ENCODE measurements at regions not wholly inside any gene's neighbourhood (a gene's known extent, or its start where the extent isn't known, plus 50 kb on each side); places are given as distances from the start of the nearest gene placed in this dataset.

DNA sequence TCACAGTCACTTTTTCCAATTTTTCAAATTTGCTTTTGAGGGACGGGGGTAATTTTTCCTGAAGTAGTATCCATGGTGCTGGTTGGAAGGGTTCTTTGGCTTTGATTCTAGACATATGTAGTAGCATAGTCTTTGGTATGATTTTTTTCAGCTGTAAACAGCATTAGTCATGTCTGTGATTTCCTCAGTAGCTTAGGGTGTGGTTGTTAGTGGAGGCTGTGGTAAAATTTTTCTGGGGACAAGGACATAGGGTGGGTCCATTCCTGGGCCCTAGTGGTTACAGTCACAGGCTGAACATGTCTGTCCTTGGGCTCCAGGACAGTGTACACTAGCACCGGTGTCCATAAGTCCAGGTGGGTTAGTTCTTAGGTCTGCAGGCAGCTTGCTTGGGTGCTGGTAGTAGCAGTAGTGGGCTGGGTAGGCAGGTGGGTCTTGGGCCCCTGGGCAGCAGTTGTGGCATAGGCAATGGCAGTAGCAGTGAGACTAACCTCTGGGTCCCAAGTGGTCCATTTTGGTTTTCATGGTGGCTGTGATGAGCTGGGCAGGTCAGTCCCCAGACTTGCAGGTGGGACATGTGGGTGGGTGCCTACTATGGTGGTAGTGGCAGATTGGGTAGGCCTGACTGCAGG lies 100.0 kb upstream of the CXCL14 start:
- FAIRE-seq = no peak
- Histone ChIP-seq H3K36me3 (ENCODE audit: control insufficient read depth in 2 of 2, insufficient read depth in 2 of 2, low read length in 1 of 2) (no peaks in the 10 kb centered on the region), H3K9me3 (replicated peaks; ENCODE audit: control insufficient read depth, insufficient read depth, low read length) (no peaks in the 10 kb centered on the region; the same call in 2 of the 3 replicates), H3K4me1 (ENCODE audit: control insufficient read depth, insufficient read depth, low read length) (no peaks in the 10 kb centered on the region), H3K4me2 (ENCODE audit: control insufficient read depth, insufficient read depth) (no peak overlapping the region), H4K20me1 (ENCODE audit: control insufficient read depth, insufficient read depth) (no peaks in the 10 kb centered on the region), H3K79me2 (ENCODE audit: control insufficient read depth, insufficient read depth, low read length) (no peaks in the 10 kb centered on the region), H3K9ac (ENCODE audit: control insufficient read depth, insufficient read depth, low read length) (no peak overlapping the region), H3K27me3 (replicated peaks in 1 of 2; ENCODE audit: control insufficient read depth in 2 of 2, insufficient read depth in 2 of 2, low read length in 1 of 2) (no peaks in the 10 kb centered on the region), H2AFZ (ENCODE audit: control insufficient read depth, low read depth, low read length) (no peak overlapping the region), H3K27ac (ENCODE audit: control insufficient read depth, insufficient read depth) (no peak overlapping the region), H3K4me3 (no peak overlapping the region)
- POLR2A ChIA-PET = no interaction called here
- DNase-seq (ENCODE audit: low read depth, low spot score) = no peak
- ATAC-seq = no peak
- RAD21 ChIA-PET (ENCODE audit: unreplicated experiment) = no interaction called here
- BruUV-seq (replicated peaks) = no TSS peak
- intact Hi-C loops (cut with micrococcal nuclease; ENCODE audit: unreplicated experiment) = no loop called here
- SMC1A ChIA-PET (ENCODE audit: uncharacterized antibody, unreplicated experiment) = no interaction called here
- CTCF ChIA-PET = no interaction called here
- in situ Hi-C loops (cut with MboI) = no loop called here
- WGBS (ENCODE audit: insufficient coverage, insufficient replicate concordance, low lambda C conversion rate, missing lambda C conversion rate) = 21% methylated on average over 2 of the region's 2 CpGs
- TF ChIP-seq SIX5 (IDR thresholded peaks at IDR 0.05; ENCODE audit: low read depth, low read length, severe bottlenecking) = no peak
- TF ChIP-seq RBBP5 (conservative IDR thresholded peaks at IDR 0.05) = no peak
- no peak for TF ChIP-seq TCF3 (IDR thresholded peaks at IDR 0.05; ENCODE audit: borderline replicate concordance, insufficient read depth, low read depth, low read length)
- no peak for TF ChIP-seq KAT2A (conservative IDR thresholded peaks at IDR 0.05; ENCODE audit: control insufficient read depth, low read depth, low read length)
- TF ChIP-seq STAT3 (IDR thresholded peaks at IDR 0.05; ENCODE audit: low read depth, low read length) = no peak
- TF ChIP-seq, protein P1, sequence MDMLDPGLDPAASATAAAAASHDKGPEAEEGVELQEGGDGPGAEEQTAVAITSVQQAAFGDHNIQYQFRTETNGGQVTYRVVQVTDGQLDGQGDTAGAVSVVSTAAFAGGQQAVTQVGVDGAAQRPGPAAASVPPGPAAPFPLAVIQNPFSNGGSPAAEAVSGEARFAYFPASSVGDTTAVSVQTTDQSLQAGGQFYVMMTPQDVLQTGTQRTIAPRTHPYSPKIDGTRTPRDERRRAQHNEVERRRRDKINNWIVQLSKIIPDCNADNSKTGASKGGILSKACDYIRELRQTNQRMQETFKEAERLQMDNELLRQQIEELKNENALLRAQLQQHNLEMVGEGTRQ (IDR thresholded peaks at IDR 0.05; ENCODE audit: borderline replicate concordance, low read depth, low read length) = no peak
- TF ChIP-seq HDAC6 (IDR thresholded peaks at IDR 0.05; ENCODE audit: unreplicated experiment) = no peak
- no peak for TF ChIP-seq ETV6 (conservative IDR thresholded peaks at IDR 0.05 in 1 of 2, IDR thresholded peaks at IDR 0.05 in 1 of 2; ENCODE audit: borderline replicate concordance in 1 of 2, low read depth in 1 of 2)
- TF ChIP-seq ZNF622 (IDR thresholded peaks at IDR 0.05) = no peak
- TF ChIP-seq CBX5 (IDR thresholded peaks at IDR 0.05; ENCODE audit: low read depth) = no peak
- TF ChIP-seq TAF1 (IDR thresholded peaks at IDR 0.05; ENCODE audit: borderline replicate concordance, low read depth, low read length) = no peak
- TF ChIP-seq ZBED1 (IDR thresholded peaks at IDR 0.05; ENCODE audit: borderline replicate concordance) = no peak
- no peak for TF ChIP-seq RCOR1 (conservative IDR thresholded peaks at IDR 0.05; ENCODE audit: low read depth, low read length)
- TF ChIP-seq PRDM15 (CRISPR knock-in tag; IDR thresholded peaks at IDR 0.05) = no peak

Data from GM12878 (cell line).